ENCODE measurements at regions not wholly inside any gene's neighbourhood (a gene's known extent, or its start where the extent isn't known, plus 50 kb on each side); places are given as distances from the start of the nearest gene placed in this dataset.

GRCh38 chr2:129548880-129549279, 430.6 kb upstream of the RAB6C start:
- no peak for TF ChIP-seq EP300 (IDR thresholded peaks at IDR 0.05)
- no peak for TF ChIP-seq CTCF (IDR thresholded peaks at IDR 0.05)
- no peak for TF ChIP-seq POLR2A (IDR thresholded peaks at IDR 0.05)
